Testis (tissue), 2 donors: ENCODE measurements at regions not wholly inside any gene's neighbourhood (a gene's known extent, or its start where the extent isn't known, plus 50 kb on each side); places are given as distances from the start of the nearest gene placed in this dataset.

Experiments used
- CTCF ChIP-seq, 3 experiments: fragments of 450-650 bp in 2 of 3; fragments of 200-600 bp in 1 of 3; sonication (generic) in 1 of 3; IDR thresholded peaks; one replicate each; pipeline ENCODE4 v1.5.1; 2016 to 2019; ENCODE audit warnings: antibody characterized with exemption in 3 of 3, mild to moderate bottlenecking in 2 of 3, moderate library complexity in 1 of 3
- POLR2A ChIP-seq: fragments of 450-650 bp; IDR thresholded peaks from one replicate; pipeline ENCODE4 v1.6.1; 2017; ENCODE audit warnings: antibody characterized with exemption, mild to moderate bottlenecking, moderate library complexity

DNA sequence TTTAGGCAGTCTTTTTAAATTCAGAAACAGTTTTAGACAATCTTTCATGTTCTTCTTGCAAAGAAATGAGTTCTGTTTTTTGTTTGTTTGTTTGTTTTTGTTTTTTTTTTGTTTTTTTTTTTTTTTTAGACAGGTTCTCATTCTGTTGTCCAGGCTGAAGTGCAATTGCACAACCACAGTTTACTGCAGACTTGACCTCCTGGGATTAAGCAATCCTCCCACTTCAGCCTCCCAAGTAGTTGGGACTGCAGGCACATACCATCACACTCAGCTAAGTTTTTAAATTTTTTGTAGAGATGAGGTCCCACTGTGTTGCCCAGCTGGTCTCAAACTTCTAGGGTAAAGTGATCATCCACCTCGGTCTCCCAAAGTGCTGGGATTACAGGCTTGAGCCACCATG lies 96.2 kb downstream of the OTOR start:
- TF ChIP-seq CTCF (IDR thresholded peaks at IDR 0.05) (no peak), POLR2A (no peak)
